ENCODE measurements at regions not wholly inside any gene's neighbourhood (a gene's known extent, or its start where the extent isn't known, plus 50 kb on each side); places are given as distances from the start of the nearest gene placed in this dataset.

DNA sequence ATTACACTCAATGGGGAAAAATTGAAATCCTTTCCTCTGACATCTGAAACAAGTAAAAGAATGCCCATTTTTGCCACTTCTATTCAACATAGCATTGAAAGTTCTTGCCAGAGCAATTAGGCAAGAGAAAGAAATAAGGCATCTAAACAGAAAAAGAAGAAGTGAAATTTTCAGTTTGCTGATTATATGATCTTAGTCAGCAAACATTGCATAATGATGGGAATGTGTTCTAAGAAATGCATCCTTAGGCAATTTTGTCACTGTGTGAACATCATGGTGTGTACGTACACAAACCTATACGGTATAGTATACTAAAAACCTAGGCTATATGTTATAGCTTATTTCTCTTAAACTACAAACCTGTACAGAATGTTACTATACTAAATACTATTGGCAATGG is 278.0 kb downstream of the CGGBP1 start:
- H3K27me3 Mint-ChIP-seq (ENCODE audit: low read depth), result no peaks in the 10 kb centered on the region
- H2BK120ac ChIP-seq (ENCODE audit: low read depth, low read length, poor library complexity, severe bottlenecking), result no peak overlapping the region
- no peak overlapping the region for H3K56ac ChIP-seq (ENCODE audit: insufficient read length, low read depth, low read length)
- H3K9me3 Mint-ChIP-seq, result peaks cover 0 to 3% of the 10 kb centered on the region in 2 experiments; a peak in 4 of 5 replicates
- H3K4ac ChIP-seq (ENCODE audit: low read depth, low read length), result no peak overlapping the region
- no peak overlapping the region for H3K4me3 Mint-ChIP-seq
- no peaks in the 10 kb centered on the region for H3K27me3 ChIP-seq (ENCODE audit: insufficient read depth, low read length)
- no peak overlapping the region for H4K91ac ChIP-seq (ENCODE audit: insufficient read length, low read depth, low read length)
- TF ChIP-seq, protein P1, sequence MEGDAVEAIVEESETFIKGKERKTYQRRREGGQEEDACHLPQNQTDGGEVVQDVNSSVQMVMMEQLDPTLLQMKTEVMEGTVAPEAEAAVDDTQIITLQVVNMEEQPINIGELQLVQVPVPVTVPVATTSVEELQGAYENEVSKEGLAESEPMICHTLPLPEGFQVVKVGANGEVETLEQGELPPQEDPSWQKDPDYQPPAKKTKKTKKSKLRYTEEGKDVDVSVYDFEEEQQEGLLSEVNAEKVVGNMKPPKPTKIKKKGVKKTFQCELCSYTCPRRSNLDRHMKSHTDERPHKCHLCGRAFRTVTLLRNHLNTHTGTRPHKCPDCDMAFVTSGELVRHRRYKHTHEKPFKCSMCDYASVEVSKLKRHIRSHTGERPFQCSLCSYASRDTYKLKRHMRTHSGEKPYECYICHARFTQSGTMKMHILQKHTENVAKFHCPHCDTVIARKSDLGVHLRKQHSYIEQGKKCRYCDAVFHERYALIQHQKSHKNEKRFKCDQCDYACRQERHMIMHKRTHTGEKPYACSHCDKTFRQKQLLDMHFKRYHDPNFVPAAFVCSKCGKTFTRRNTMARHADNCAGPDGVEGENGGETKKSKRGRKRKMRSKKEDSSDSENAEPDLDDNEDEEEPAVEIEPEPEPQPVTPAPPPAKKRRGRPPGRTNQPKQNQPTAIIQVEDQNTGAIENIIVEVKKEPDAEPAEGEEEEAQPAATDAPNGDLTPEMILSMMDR (conservative IDR thresholded peaks at IDR 0.05), result no peak
- H2BK5ac ChIP-seq (ENCODE audit: insufficient read length, low read length), result no peak overlapping the region
- no peak overlapping the region for H4K5ac ChIP-seq (ENCODE audit: insufficient read length, low read depth, low read length)
- H3K4me1 Mint-ChIP-seq, result no peaks in the 10 kb centered on the region
- DNase-seq, result no peak
- no peak overlapping the region for H3K27ac Mint-ChIP-seq
- no peak overlapping the region for H3K4me2 ChIP-seq (ENCODE audit: insufficient read depth, insufficient read length, low read length)
- no peak overlapping the region for H2BK15ac ChIP-seq (ENCODE audit: low read depth, low read length)
- H3K79me2 ChIP-seq (ENCODE audit: insufficient read depth, low read length), result no peaks in the 10 kb centered on the region
- H3K18ac ChIP-seq (ENCODE audit: insufficient read length, low read depth, low read length), result no peak overlapping the region
- no peaks in the 10 kb centered on the region for H3K79me1 ChIP-seq (ENCODE audit: insufficient read depth, low read depth, low read length, poor library complexity, severe bottlenecking)
- no peaks in the 10 kb centered on the region for H3K9me3 ChIP-seq (ENCODE audit: control insufficient read depth, low read depth, low read length)
- H3K23ac ChIP-seq (ENCODE audit: insufficient read length, low read depth, low read length), result no peak overlapping the region
- no peak overlapping the region for H3K9ac ChIP-seq (ENCODE audit: extremely low read depth, insufficient read length, low read length)
- no peak overlapping the region for H3K27ac ChIP-seq (ENCODE audit: insufficient read length, low read depth, low read length)
- WGBS (ENCODE audit: extremely low coverage, insufficient read length, low lambda C conversion rate), result no CpG with 5 or more reads among the region's 2 CpGs
- H3K14ac ChIP-seq (ENCODE audit: insufficient read depth, low read length), result no peak overlapping the region
- H4K20me1 ChIP-seq (ENCODE audit: control insufficient read depth, insufficient read depth, insufficient read length), result no peaks in the 10 kb centered on the region
- no peak overlapping the region for H2BK12ac ChIP-seq (ENCODE audit: insufficient read length, low read depth, low read length)
- no peaks in the 10 kb centered on the region for H3K23me2 ChIP-seq (ENCODE audit: insufficient read length, low read depth, low read length, poor library complexity, severe bottlenecking)
- no peak overlapping the region for H4K8ac ChIP-seq (replicated peaks; ENCODE audit: insufficient read length, low read depth, low read length)
- no peak overlapping the region for H2AFZ ChIP-seq (ENCODE audit: low read length)
- no peak overlapping the region for H2BK20ac ChIP-seq (ENCODE audit: low read depth, low read length, poor library complexity, severe bottlenecking)
- H3T11ph ChIP-seq (ENCODE audit: low read length), result no peak overlapping the region
- no peaks in the 10 kb centered on the region for H3K4me1 ChIP-seq (ENCODE audit: insufficient read depth, low read length)
- H3K36me3 Mint-ChIP-seq (ENCODE audit: insufficient read depth in 1 of 3, low read depth in 3 of 3), result no peaks in the 10 kb centered on the region
- no peak overlapping the region for H2AK5ac ChIP-seq (ENCODE audit: insufficient read length, low read length)

Data from H9 (cell line).